Lung (tissue), 11 donors: ENCODE measurements at regions not wholly inside any gene's neighbourhood (a gene's known extent, or its start where the extent isn't known, plus 50 kb on each side); places are given as distances from the start of the nearest gene placed in this dataset.

Experiments
- ATAC-seq: fragments of 200-7000 bp; cut with Tn5 transposase; one replicate; pipeline ENCODE4 v1.9.1; 2020; ENCODE audit warnings: moderate number of reproducible peaks; ENCODE audit not compliant: insufficient read depth, low FRiP score
- DNase-seq, 3 donors: peaks; one replicate each; pipeline ENCODE4 v3.0.0-alpha.2; 2013 to 2017
- H3K27ac ChIP-seq, 2 donors: one replicate each; pipeline ENCODE4 v1.5.1; 2013; ENCODE audit warnings: mild to moderate bottlenecking in 2 of 2, moderate library complexity in 2 of 2, control low read depth in 1 of 2, inconsistent platforms in 1 of 2, low read depth in 1 of 2, low read length in 1 of 2
- H3K27me3 ChIP-seq, 3 donors: one replicate each; pipeline ENCODE4 v1.5.1; 2013; ENCODE audit warnings: low read length in 2 of 3; ENCODE audit not compliant: control insufficient read depth in 3 of 3, insufficient read depth in 3 of 3
- H3K36me3 ChIP-seq, 4 donors: one replicate each; pipeline ENCODE4 v1.5.1; 2013; ENCODE audit warnings: low read length in 4 of 4, mild to moderate bottlenecking in 1 of 4, moderate library complexity in 1 of 4; ENCODE audit not compliant: control insufficient read depth in 4 of 4, insufficient read depth in 4 of 4
- H3K4me1 ChIP-seq, 5 donors: one replicate each; pipeline ENCODE4 v1.5.1; 2013; ENCODE audit warnings: low read length in 5 of 5, mild to moderate bottlenecking in 2 of 5, moderate library complexity in 1 of 5; ENCODE audit not compliant: control insufficient read depth in 5 of 5, insufficient read depth in 5 of 5
- H3K4me3 ChIP-seq: one replicate; pipeline ENCODE4 v1.5.1; 2013; ENCODE audit warnings: mild to moderate bottlenecking, control low read depth, moderate library complexity
- H3K9ac ChIP-seq, 2 donors: one replicate each; pipeline ENCODE4 v1.5.1; 2013; ENCODE audit warnings: low read length in 2 of 2, control low read depth in 1 of 2; ENCODE audit not compliant: insufficient read depth in 1 of 2
- H3K9me3 ChIP-seq, 4 donors: one replicate each; pipeline ENCODE4 v1.5.1; 2013; ENCODE audit warnings: low read length in 3 of 4, mild to moderate bottlenecking in 1 of 4, moderate library complexity in 1 of 4; ENCODE audit not compliant: control insufficient read depth in 4 of 4, insufficient read depth in 3 of 4
- WGBS, 2 donors: extraction: QIAGEN DNeasy Blood & Tissue Kit; methylation state at CpG; one replicate each; pipeline ENCODE4 v1.1.7; 2013; 5-methylcytosine and 5-hydroxymethylcytosine counted together
- TF ChIP-seq, protein P1 (sequence below): IDR thresholded peaks from 2 replicates; pipeline ENCODE4 v1.5.1; 2012; ENCODE audit warnings: mild to moderate bottlenecking; ENCODE audit errors: control extremely low read depth, extremely low read depth
- donor health status: control.
- donor health status: control.
- donor health status: Bipolar disorder and iron deficiency.
- donor health status: healthy.
- donor health status: DM: yes; HTN: yes; CAD: no.

DNA sequence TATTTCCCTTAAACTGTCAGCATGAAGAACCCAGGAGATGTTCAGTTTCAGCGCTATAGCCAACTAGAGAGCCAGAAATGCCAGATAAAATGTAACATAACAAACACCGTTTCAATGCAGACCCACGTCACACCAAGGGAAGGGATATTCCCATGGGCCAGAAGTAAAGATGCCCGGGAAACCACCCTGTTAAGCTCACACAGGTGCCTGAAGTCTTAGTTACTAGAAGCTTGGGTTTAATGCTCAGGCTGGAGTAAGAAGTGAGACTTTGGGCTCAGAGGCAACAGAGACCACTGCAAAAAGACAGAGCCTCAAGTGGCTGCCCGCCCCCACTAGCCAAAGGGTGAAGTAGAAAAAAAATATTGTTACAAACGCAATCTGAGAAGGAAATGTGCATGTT is 52.3 kb downstream of the SYNE3 start:
- H3K27ac ChIP-seq = no peak overlapping the region
- 85 to 88% methylated on average over 6 of the region's 6 CpGs for WGBS, 2 donors

DNA sequence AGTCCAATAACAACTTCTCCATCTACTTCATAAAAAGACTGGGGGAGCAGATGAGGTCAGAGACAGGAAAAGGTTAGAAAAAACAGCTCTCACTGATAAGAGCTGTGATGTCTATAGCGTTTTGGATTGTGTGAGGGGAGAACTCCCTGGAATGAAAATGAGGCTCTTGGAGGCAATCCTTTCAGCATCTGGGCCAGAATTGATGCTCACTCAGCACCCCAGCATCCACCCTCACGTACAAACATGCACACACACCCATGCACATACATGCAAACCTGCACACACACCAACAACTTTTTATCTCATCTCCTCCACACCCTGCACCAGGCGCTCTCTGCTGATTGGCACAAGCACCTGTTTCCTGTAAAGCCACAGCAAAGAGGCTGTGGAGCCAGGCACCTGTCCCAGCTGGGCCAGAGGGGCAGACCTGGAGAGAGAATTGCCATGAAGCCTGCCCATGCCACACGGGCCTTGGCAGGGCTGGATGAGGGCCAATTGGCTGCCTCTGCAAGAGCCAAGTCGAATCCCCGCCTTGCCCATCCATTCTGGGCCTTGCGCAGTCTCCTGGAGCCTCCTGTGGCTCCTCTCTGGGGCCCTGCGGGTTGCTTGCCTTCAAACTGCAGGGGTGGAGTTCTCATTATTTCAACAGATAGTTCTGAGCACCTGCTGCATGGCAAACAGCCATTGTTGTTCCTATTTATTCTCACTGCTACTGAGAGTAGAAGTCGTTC is 53.1 kb downstream of the SYNE3 start:
- 30 to 37% methylated on average over 9 of the region's 9 CpGs for WGBS, 2 donors
- TF ChIP-seq, protein P1, sequence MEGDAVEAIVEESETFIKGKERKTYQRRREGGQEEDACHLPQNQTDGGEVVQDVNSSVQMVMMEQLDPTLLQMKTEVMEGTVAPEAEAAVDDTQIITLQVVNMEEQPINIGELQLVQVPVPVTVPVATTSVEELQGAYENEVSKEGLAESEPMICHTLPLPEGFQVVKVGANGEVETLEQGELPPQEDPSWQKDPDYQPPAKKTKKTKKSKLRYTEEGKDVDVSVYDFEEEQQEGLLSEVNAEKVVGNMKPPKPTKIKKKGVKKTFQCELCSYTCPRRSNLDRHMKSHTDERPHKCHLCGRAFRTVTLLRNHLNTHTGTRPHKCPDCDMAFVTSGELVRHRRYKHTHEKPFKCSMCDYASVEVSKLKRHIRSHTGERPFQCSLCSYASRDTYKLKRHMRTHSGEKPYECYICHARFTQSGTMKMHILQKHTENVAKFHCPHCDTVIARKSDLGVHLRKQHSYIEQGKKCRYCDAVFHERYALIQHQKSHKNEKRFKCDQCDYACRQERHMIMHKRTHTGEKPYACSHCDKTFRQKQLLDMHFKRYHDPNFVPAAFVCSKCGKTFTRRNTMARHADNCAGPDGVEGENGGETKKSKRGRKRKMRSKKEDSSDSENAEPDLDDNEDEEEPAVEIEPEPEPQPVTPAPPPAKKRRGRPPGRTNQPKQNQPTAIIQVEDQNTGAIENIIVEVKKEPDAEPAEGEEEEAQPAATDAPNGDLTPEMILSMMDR = no peak
- Histone ChIP-seq H3K4me1 (peaks cover 0 to 21% (median 4%) of the 10 kb centered on the region in 5 donors), H3K9ac (no peak overlapping the region), H3K9me3 (no peaks in the 10 kb centered on the region), H3K27me3 (peaks cover 0 to 7% (median 0%) of the 10 kb centered on the region in 3 donors), H3K27ac (no peak overlapping the region), H3K36me3 (peaks cover 0 to 13% (median 4%) of the 10 kb centered on the region in 4 donors), H3K4me3 (no peak overlapping the region)
- ATAC-seq (no peak), DNase-seq (no peak)

More for the DNA sequence above, 52.3 kb downstream of the SYNE3 start:
- Histone ChIP-seq H3K4me3 (no peak overlapping the region), H3K27me3 (peaks cover 0 to 7% (median 0%) of the 10 kb centered on the region in 3 donors), H3K4me1 (peaks cover 0 to 17% (median 4%) of the 10 kb centered on the region in 5 donors), H3K36me3 (peaks cover 0 to 14% (median 7%) of the 10 kb centered on the region in 4 donors), H3K9ac (no peak overlapping the region), H3K9me3 (no peaks in the 10 kb centered on the region)
- TF ChIP-seq, protein P1 = no peak
- no peak for ATAC-seq
- DNase-seq = no peak

GRCh38 chr14:95462491-95462890 is 54.0 kb downstream of the SYNE3 start:
- no peak overlapping the region for H3K9ac ChIP-seq
- peaks cover 0 to 7% (median 0%) of the 10 kb centered on the region in 3 donors for H3K27me3 ChIP-seq
- DNase-seq (no peak), ATAC-seq (no peak)
- H3K9me3 ChIP-seq = no peaks in the 10 kb centered on the region
- H3K4me3 ChIP-seq = no peak overlapping the region
- peaks cover 0 to 22% (median 4%) of the 10 kb centered on the region in 5 donors for H3K4me1 ChIP-seq
- H3K27ac ChIP-seq = no peak overlapping the region
- TF ChIP-seq, protein P1 = no peak
- H3K36me3 ChIP-seq = peaks cover 0 to 13% (median 4%) of the 10 kb centered on the region in 4 donors
- 93 to 97% methylated on average over 10 of the region's 10 CpGs for WGBS, 2 donors
